GM12874 (cell line): ENCODE measurements at regions not wholly inside any gene's neighbourhood (a gene's known extent, or its start where the extent isn't known, plus 50 kb on each side); places are given as distances from the start of the nearest gene placed in this dataset.

Experiments used
- TF ChIP-seq, protein P1 (sequence below): IDR thresholded peaks from 2 replicates; pipeline ENCODE4 v1.5.1; 2011; ENCODE audit warnings: low read depth, mild to moderate bottlenecking, control low read depth, low read length, moderate library complexity; ENCODE audit not compliant: insufficient read depth

DNA sequence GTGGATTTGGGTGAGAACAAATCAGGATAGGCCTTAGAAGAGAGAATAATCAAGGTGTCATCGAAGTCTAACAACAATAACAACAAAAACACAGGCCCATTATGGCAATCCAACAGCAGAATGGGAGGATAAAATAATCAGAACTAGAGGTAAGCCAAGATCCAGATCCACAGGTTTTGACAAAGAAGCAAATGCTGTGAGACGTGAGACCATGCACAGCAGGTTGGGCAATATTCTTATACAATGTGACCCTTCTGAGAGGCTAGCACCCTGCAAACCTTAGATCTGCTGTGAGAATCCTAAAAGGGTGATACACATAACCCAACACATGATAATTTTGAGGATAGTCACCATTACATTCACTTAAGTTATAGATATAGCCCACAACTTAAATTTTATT is 352.9 kb downstream of the CDH10 start:
- TF ChIP-seq, protein P1, sequence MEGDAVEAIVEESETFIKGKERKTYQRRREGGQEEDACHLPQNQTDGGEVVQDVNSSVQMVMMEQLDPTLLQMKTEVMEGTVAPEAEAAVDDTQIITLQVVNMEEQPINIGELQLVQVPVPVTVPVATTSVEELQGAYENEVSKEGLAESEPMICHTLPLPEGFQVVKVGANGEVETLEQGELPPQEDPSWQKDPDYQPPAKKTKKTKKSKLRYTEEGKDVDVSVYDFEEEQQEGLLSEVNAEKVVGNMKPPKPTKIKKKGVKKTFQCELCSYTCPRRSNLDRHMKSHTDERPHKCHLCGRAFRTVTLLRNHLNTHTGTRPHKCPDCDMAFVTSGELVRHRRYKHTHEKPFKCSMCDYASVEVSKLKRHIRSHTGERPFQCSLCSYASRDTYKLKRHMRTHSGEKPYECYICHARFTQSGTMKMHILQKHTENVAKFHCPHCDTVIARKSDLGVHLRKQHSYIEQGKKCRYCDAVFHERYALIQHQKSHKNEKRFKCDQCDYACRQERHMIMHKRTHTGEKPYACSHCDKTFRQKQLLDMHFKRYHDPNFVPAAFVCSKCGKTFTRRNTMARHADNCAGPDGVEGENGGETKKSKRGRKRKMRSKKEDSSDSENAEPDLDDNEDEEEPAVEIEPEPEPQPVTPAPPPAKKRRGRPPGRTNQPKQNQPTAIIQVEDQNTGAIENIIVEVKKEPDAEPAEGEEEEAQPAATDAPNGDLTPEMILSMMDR: no peak

DNA sequence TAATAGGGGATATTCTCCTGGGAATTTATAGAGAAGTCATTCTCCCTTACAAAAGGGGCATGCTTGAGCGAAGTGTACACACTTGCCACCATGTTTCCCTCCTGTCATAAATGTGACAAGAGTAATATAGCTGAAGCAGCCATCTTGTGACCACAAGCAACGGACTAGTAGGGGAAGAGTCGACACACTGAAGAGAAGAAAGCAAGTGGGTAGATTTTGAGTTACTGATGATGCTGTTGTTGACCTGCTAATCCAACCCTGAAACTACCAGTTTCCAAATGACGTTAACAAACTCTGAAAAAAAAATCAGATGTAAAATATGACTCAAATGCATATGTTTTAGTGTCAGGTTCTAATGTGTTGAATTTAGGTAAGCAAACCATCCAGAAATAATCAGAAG is 350.4 kb downstream of the CDH10 start:
- TF ChIP-seq, protein P1: no peak

DNA sequence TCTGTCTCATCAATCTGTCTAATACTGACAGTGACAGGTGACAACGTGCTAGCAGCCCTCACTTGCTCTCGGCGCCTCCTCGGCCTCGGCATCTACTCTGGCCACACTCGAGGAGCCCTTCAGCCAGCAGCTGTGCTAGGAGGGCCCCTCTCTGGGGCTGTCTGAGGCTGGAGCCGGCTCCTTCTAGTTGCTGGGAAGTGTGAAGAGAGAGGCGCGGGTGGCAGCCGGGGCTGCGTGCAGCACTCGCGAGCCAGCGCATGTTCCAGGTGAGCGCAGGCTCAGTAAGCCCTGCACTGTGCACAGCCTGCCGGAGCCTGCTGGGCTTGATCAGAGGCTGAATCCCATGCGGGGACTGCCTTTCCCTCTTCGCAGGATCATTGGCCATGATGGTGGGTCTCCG is 330.7 kb downstream of the CDH10 start:
- TF ChIP-seq, protein P1: no peak

DNA sequence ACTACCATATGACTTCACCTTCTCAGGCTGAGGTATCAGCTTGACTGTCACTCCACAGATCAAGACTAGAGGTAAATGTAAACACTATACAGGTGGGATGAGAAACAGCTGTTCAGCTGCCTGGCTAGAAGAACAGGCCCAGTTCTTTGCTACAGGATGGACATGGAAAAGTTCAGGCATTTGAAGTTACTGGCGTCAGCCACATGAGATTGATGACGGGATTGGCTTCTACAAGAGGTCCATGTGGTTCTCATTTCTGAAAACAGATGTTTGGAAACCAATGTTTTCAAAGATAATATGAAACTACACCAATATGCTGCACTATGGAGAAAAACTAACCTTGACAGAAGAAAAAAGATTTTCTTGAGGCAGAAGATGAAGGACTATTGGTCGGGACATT is 324.1 kb downstream of the CDH10 start:
- TF ChIP-seq, protein P1: no peak

DNA sequence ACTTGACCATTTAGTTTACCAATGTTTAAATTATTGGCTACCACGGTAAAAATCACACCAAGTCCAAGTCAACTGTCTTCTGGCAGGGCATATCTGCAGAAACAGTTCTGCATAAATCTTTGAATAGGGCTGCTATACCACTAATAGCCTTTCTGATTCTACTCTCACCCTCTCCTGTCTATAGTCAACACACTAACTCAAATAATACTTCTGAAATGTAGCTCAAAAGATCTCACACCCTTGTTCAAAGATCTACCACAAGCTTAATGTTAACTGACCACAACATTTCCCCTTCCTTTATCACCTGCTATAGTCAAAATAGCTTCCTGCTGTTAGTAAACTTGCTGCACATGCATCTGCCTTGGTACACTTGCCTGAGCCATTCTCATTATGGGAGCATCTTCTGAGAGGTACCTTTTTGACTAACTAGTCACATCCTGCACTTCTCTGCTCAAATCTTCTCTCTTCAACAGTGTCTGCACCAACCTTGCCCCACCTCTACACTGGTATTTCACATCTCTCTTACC is 319.4 kb downstream of the CDH10 start:
- TF ChIP-seq, protein P1: no peak

DNA sequence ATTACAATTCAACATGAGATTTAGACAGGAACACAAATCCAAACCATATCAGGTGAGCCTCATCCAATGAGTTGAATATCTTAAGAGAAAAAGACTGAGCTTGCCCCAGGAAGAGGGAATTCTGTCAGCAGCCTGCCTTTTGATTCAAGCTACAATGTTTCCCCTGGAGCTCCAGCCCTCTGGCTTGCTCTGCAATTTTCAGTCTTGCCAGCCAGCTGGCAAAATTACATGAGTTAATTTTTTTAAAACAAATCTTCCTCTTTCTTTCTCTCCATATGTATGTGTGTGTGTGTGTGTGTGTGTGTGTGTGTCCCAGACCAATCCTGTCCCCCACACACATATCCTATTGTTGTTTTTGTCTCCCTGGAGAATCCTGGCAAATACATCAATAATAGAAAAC is 313.2 kb downstream of the CDH10 start:
- TF ChIP-seq, protein P1: no peak

DNA sequence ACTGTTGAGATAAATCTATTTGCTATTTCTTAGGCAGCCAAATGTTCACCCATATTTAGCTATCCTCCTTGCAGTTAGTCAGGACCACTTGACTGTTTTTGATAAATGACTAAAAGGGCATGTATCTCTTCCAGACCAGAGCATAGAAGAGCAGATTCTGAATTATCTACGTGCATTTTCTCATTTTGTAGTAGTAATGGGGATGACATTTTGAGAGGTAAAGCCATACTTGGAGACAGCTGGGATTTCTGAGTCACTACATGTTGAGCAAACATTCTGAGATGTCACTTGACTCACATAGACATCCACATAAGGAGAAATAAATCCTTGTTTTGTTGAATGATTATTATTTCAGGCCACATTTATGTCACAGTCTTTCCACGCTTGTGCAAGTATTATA is 297.6 kb downstream of the CDH10 start:
- TF ChIP-seq, protein P1: no peak
